C4-2B (cell line): ENCODE measurements at regions not wholly inside any gene's neighbourhood (a gene's known extent, or its start where the extent isn't known, plus 50 kb on each side); places are given as distances from the start of the nearest gene placed in this dataset.

ENCODE experiments used
- ZFX ChIP-seq: fragments of 450-650 bp; IDR thresholded peaks from 2 replicates; pipeline ENCODE4 v1.6.1; 2017
- TF ChIP-seq, protein P1 (sequence below): fragments of 450-650 bp; conservative IDR thresholded peaks from 2 replicates; pipeline ENCODE4 v1.5.1; 2017; ENCODE audit warnings: mild to moderate bottlenecking

DNA sequence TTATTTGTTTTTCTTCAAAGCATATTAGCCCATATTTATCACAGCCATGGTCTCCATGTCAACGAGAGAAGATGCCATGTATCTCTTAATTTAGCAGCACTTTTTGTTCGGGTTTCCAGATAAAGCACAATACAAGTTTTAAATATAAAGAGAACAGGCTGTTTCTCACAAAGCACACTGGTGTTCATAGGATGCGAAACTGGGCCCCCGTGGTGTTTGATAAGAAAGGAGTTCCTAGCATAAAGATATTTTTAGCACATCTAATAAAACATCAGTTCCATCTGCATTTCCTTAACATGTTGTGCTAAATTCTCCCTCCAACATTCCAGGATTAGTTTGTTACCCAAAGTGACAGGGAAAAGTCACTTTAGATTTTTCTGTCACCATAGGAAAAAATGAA lies 72.4 kb upstream of the EDNRB start:
- TF ChIP-seq, protein P1, sequence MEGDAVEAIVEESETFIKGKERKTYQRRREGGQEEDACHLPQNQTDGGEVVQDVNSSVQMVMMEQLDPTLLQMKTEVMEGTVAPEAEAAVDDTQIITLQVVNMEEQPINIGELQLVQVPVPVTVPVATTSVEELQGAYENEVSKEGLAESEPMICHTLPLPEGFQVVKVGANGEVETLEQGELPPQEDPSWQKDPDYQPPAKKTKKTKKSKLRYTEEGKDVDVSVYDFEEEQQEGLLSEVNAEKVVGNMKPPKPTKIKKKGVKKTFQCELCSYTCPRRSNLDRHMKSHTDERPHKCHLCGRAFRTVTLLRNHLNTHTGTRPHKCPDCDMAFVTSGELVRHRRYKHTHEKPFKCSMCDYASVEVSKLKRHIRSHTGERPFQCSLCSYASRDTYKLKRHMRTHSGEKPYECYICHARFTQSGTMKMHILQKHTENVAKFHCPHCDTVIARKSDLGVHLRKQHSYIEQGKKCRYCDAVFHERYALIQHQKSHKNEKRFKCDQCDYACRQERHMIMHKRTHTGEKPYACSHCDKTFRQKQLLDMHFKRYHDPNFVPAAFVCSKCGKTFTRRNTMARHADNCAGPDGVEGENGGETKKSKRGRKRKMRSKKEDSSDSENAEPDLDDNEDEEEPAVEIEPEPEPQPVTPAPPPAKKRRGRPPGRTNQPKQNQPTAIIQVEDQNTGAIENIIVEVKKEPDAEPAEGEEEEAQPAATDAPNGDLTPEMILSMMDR = no peak
- no peak for TF ChIP-seq ZFX
